ENCODE measurements at regions not wholly inside any gene's neighbourhood (a gene's known extent, or its start where the extent isn't known, plus 50 kb on each side); places are given as distances from the start of the nearest gene placed in this dataset.

DNA sequence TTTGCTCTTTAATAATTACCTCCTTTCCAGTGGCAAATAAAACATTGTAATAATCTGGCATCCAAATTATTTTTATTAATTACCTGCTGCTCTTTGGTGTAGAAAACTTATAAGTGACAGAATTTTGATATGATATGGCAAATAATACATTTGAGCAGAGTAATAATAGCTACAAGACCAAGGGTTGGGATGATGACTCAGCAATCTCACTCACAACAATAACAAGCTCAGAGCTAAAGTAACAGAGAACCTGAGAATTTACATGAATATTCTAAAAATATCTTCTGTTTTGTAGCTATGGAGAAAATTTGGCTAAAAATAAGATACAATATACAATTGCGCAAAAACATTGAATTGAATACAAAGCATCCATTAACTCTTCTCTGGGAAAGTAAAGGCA lies 480.8 kb upstream of the COBL start:
- TF ChIP-seq CTCF (IDR thresholded peaks at IDR 0.05), result no peak

DNA sequence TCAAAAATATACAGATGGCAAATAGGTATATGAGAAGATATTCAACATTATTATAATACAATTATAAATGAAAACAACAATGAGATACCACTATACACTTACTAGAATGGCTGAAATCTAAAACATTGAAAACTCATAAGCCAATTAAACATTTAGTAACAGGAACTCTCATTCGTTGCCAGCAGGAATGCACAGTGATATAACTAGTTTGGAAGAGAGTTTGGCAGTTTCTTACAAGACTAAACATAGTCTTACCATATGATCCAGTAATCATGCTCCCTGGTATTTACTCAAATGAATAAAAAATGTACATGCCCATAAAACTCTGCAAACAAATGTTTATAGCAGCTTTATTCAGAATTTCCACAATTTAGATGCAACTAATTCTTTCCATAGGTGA lies 476.2 kb upstream of the COBL start:
- no peak for TF ChIP-seq CTCF (IDR thresholded peaks at IDR 0.05)

- peak; percentile 57 for TF ChIP-seq CTCF (IDR thresholded peaks at IDR 0.05)
These were observed 472.9 kb upstream of the COBL start for GRCh38 chr7:51789489-51789888.

DNA sequence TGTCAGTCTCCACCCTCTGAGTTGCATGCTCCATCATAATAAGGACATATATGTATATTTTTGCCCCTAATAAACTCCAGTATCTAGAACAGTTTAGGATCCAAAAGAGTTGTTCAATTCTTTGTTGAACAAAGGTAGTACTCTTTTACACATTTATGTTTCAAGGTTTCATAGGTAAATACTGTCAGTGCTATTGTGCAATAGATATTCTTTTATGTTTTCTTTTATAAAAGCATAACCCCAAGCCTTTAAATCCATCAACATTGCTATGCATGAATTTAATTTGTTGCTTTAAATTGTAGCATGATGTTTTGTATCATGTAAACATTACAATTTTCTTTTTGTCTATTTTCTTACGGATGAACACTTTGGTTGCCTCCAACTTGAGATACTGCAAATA lies 469.7 kb upstream of the COBL start:
- TF ChIP-seq CTCF (IDR thresholded peaks at IDR 0.05), result no peak

GRCh38 chr7:51785876-51786275 lies 469.3 kb upstream of the COBL start:
- TF ChIP-seq CTCF (IDR thresholded peaks at IDR 0.05), result no peak

- no peak for TF ChIP-seq CTCF (IDR thresholded peaks at IDR 0.05)
These were observed 468.6 kb upstream of the COBL start for GRCh38 chr7:51785171-51785570.

DNA sequence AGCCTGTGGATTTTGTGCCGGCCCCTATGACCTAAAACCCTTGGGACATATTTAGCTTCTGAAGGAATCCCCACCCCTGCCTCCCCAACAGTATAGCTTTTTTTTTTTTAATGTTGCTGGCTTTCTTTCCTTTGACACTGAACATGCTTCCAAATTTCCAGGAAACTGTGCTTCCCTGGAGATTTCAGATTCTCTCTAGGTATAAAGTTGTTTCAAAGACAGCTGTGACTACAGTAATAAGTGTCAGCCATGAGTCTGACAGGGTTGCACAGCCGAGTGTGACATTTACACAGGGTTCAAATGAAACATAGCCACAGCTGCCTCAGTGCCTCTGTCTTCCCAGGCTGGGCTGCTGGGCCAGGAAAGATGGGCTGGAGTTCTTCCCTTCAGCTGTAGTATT lies 466.6 kb upstream of the COBL start:
- no peak for TF ChIP-seq CTCF (IDR thresholded peaks at IDR 0.05)

DNA sequence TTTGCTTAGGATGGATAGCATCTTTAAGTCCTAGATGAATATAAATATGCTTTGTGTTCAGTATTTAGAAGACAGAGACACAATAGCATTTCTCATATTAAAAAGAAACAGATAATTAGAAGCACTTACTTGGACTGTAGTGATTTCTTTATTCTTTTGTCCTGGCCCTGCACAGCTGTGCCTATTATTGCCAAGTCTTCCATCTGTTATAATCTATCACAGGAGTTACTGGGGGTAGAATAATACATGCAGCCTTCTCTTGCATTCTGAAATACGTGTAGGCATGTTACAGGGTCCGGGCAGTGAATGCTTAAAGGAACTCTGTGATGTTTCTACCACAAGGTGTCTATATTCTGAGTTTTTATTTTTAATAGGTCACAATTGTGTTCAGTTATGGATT lies 461.5 kb upstream of the COBL start:
- TF ChIP-seq CTCF (IDR thresholded peaks at IDR 0.05), result no peak

Measured in LNCAP (cell line).